Peyer's patch (tissue), 4 donors: ENCODE measurements at regions not wholly inside any gene's neighbourhood (a gene's known extent, or its start where the extent isn't known, plus 50 kb on each side); places are given as distances from the start of the nearest gene placed in this dataset.

Experiments
- POLR2A ChIP-seq, 2 donors: fragments of 450-650 bp; IDR thresholded peaks; one replicate each; pipeline ENCODE4 v1.5.1; 2017; ENCODE audit warnings: antibody characterized with exemption in 2 of 2, mild to moderate bottlenecking in 2 of 2, moderate library complexity in 2 of 2
- TF ChIP-seq, protein P1 (sequence below), 6 experiments: fragments of 450-650 bp in 4 of 6; fragments of 200-600 bp in 2 of 6; sonication (generic) in 1 of 6; IDR thresholded peaks; one replicate each; pipeline ENCODE4 v1.5.1; 2017 to 2019; ENCODE audit warnings: antibody characterized with exemption in 6 of 6, mild to moderate bottlenecking in 3 of 6, moderate library complexity in 1 of 6

DNA sequence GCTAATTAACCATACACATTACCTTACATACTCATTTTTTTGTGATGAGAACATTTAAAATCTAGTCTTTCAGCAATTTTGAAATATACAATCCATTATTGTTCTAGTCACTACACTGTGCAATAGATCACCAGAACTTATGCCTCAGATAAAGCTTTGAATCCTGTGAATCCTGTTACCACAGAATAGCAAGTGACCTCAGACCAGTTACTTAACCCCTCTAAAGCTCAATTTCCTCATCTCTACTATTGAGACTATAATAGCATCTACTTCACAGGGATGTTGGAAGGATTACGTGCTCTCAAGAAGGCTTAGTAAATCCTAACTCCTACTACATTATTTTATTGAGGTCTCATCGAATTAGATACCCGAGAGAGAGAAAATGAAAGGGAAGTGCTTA, 60.2 kb upstream of the PIP5K1B start:
- TF ChIP-seq, protein P1, sequence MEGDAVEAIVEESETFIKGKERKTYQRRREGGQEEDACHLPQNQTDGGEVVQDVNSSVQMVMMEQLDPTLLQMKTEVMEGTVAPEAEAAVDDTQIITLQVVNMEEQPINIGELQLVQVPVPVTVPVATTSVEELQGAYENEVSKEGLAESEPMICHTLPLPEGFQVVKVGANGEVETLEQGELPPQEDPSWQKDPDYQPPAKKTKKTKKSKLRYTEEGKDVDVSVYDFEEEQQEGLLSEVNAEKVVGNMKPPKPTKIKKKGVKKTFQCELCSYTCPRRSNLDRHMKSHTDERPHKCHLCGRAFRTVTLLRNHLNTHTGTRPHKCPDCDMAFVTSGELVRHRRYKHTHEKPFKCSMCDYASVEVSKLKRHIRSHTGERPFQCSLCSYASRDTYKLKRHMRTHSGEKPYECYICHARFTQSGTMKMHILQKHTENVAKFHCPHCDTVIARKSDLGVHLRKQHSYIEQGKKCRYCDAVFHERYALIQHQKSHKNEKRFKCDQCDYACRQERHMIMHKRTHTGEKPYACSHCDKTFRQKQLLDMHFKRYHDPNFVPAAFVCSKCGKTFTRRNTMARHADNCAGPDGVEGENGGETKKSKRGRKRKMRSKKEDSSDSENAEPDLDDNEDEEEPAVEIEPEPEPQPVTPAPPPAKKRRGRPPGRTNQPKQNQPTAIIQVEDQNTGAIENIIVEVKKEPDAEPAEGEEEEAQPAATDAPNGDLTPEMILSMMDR (IDR thresholded peaks at IDR 0.05), result no peak
- no peak for TF ChIP-seq POLR2A (IDR thresholded peaks at IDR 0.05)
